H1 (cell line): ENCODE measurements at regions not wholly inside any gene's neighbourhood (a gene's known extent, or its start where the extent isn't known, plus 50 kb on each side); places are given as distances from the start of the nearest gene placed in this dataset.

Source experiments
- CTCF ChIA-PET: fragments of 300-600 bp; sonication (Branson Sonifier 250); formaldehyde crosslinking; loops from one replicate; lab custom pipeline; 2021; ENCODE audit not compliant: partially characterized antibody; lab: Charles Lee
- POLR2A ChIA-PET: fragments of 300-600 bp; sonication (Branson Sonifier 250); formaldehyde crosslinking; loops from one replicate; lab custom pipeline; 2021; ENCODE audit warnings: inconsistent platforms; ENCODE audit not compliant: partially characterized antibody; lab: Charles Lee
- DNase-seq, 2 experiments: peaks; one replicate each; pipeline versions ENCODE4 v3.0.0 to v3.0.0-alpha.2; 2010 to 2022; ENCODE audit warnings: low spot score in 2 of 2, low read depth in 1 of 2, mixed read lengths in 1 of 2
- FAIRE-seq: peaks from 2 replicates; lab custom pipeline; 2011; peaks lifted over from hg19 to GRCh38; lab: Jason Lieb, UNC
- H2AFZ ChIP-seq: 2 replicates; pipeline ENCODE4 v1.8.1; 2012; ENCODE audit warnings: low read length, inconsistent platforms
- H2AK5ac ChIP-seq: 2 replicates; pipeline ENCODE4 v1.6.1; 2013; ENCODE audit warnings: low read depth, low read length
- H2BK120ac ChIP-seq: replicated peaks from 2 replicates; pipeline ENCODE3; 2013; ENCODE audit warnings: low read depth, low read length, inconsistent platforms
- H2BK12ac ChIP-seq: 2 replicates; pipeline ENCODE4 v1.6.1; 2013; ENCODE audit warnings: low read depth, low read length
- H2BK15ac ChIP-seq: 2 replicates; pipeline ENCODE4 v1.6.1; 2013; ENCODE audit warnings: low read length
- H2BK20ac ChIP-seq: 2 replicates; pipeline ENCODE4 v1.6.1; 2013; ENCODE audit warnings: low read length
- H2BK5ac ChIP-seq: 2 replicates; pipeline ENCODE4 v1.6.1; 2013; ENCODE audit warnings: low read depth, low read length
- H3K14ac ChIP-seq: 2 replicates; pipeline ENCODE4 v1.6.1; 2013; ENCODE audit warnings: inconsistent platforms; ENCODE audit not compliant: insufficient read length
- H3K18ac ChIP-seq: 2 replicates; pipeline ENCODE4 v1.6.1; 2013; ENCODE audit warnings: low read length; ENCODE audit errors: extremely low read depth
- H3K23ac ChIP-seq: 2 replicates; pipeline ENCODE4 v1.6.1; 2013; ENCODE audit warnings: inconsistent platforms; ENCODE audit not compliant: insufficient read length
- H3K23me2 ChIP-seq: 2 replicates; pipeline ENCODE4 v1.6.1; 2013; ENCODE audit warnings: low read depth, low read length
- H3K27ac ChIP-seq: 2 replicates; pipeline ENCODE4 v1.6.1; 2011; ENCODE audit warnings: low read depth, low read length, inconsistent platforms
- H3K27me3 ChIP-seq, 4 experiments: replicated peaks in 1 of 4; 1 replicate in 1 of 4; 2 replicates in 3 of 4; pipeline versions ENCODE4 v1.6.1 to v1.8.1; 2011 to 2013; ENCODE audit warnings: low read length in 3 of 4, mild to moderate bottlenecking in 3 of 4, inconsistent platforms in 2 of 4, mixed read lengths in 2 of 4, moderate library complexity in 1 of 4; ENCODE audit not compliant: control insufficient read depth in 3 of 4, insufficient read depth in 3 of 4; ENCODE audit errors: extremely low read depth in 1 of 4
- H3K36me3 ChIP-seq, 4 experiments: 2 replicates each; pipeline versions ENCODE4 v1.6.1 to v1.8.1; 2011 to 2013; ENCODE audit warnings: mild to moderate bottlenecking in 4 of 4, low read length in 3 of 4, moderate library complexity in 2 of 4, control low read depth in 1 of 4, inconsistent platforms in 1 of 4; ENCODE audit not compliant: insufficient read depth in 4 of 4, control insufficient read depth in 2 of 4
- H3K4ac ChIP-seq: replicated peaks from 2 replicates; pipeline ENCODE3; 2013; ENCODE audit warnings: low read length, low read depth, mixed read lengths, inconsistent platforms; ENCODE audit not compliant: insufficient read length
- H3K4me1 ChIP-seq, 4 experiments: replicated peaks in 1 of 4; 1 replicate in 1 of 4; 2 replicates in 3 of 4; pipeline versions ENCODE4 v1.6.1 to v1.8.1; 2011 to 2013; ENCODE audit warnings: low read length in 3 of 4, inconsistent platforms in 2 of 4, mixed read lengths in 1 of 4; ENCODE audit not compliant: insufficient read depth in 4 of 4, control insufficient read depth in 3 of 4
- H3K4me2 ChIP-seq, 2 experiments: 2 replicates each; pipeline versions ENCODE4 v1.6.1 to v1.8.1; 2011 to 2013; ENCODE audit warnings: low read depth in 2 of 2, low read length in 2 of 2, control low read depth in 1 of 2, inconsistent platforms in 1 of 2, mild to moderate bottlenecking in 1 of 2; ENCODE audit not compliant: insufficient read depth in 1 of 2
- H3K4me3 ChIP-seq, 4 experiments: fragments of 200-600, 300-600 bp in 1 of 4; sonication (generic), shearing (Covaris generic), sonication (Bioruptor Twin) in 1 of 4; 2 replicates each; pipeline versions ENCODE4 v1.5.1 to v1.8.1; 2011 to 2016; ENCODE audit warnings: low read length in 4 of 4, low read depth in 3 of 4, control low read depth in 2 of 4, inconsistent platforms in 2 of 4, mild to moderate bottlenecking in 2 of 4, mixed read lengths in 1 of 4, moderate library complexity in 1 of 4; ENCODE audit not compliant: insufficient read depth in 2 of 4; ENCODE audit errors: extremely low read depth in 1 of 4
- H3K56ac ChIP-seq: replicated peaks from 2 replicates; pipeline ENCODE3; 2013; ENCODE audit warnings: low read depth, mild to moderate bottlenecking, mixed read lengths, low read length, inconsistent platforms; ENCODE audit not compliant: insufficient read length
- H3K79me1 ChIP-seq: 2 replicates; pipeline ENCODE4 v1.6.1; 2013; ENCODE audit warnings: low read depth, low read length, control low read depth
- H3K79me2 ChIP-seq, 2 experiments: 2 replicates each; pipeline versions ENCODE4 v1.6.1 to v1.8.1; 2012 to 2013; ENCODE audit warnings: low read length in 2 of 2, mild to moderate bottlenecking in 2 of 2, inconsistent platforms in 1 of 2; ENCODE audit not compliant: insufficient read depth in 2 of 2, control insufficient read depth in 1 of 2
- H3K9ac ChIP-seq, 4 experiments: replicated peaks in 1 of 4; 1 replicate in 1 of 4; 2 replicates in 3 of 4; pipeline versions ENCODE4 v1.6.1 to v1.8.1; 2011 to 2013; ENCODE audit warnings: low read depth in 3 of 4, low read length in 3 of 4, control low read depth in 2 of 4, mild to moderate bottlenecking in 2 of 4, moderate library complexity in 2 of 4, inconsistent platforms in 1 of 4; ENCODE audit errors: extremely low read depth in 1 of 4
- H3K9me3 ChIP-seq, 2 experiments: 2 replicates each; pipeline versions ENCODE4 v1.6.1 to v1.8.1; 2012 to 2013; ENCODE audit warnings: mild to moderate bottlenecking in 2 of 2, moderate library complexity in 2 of 2, control low read depth in 1 of 2, inconsistent platforms in 1 of 2, low read depth in 1 of 2, low read length in 1 of 2, mixed read lengths in 1 of 2; ENCODE audit not compliant: insufficient read depth in 2 of 2
- H4K20me1 ChIP-seq, 2 experiments: replicated peaks in 1 of 2; 2 replicates each; pipeline versions ENCODE3 to v1.8.1; 2011 to 2013; ENCODE audit warnings: inconsistent platforms in 2 of 2, low read length in 2 of 2, mild to moderate bottlenecking in 1 of 2; ENCODE audit not compliant: insufficient read depth in 2 of 2, control insufficient read depth in 1 of 2
- H4K5ac ChIP-seq: 2 replicates; pipeline ENCODE4 v1.6.1; 2013; ENCODE audit warnings: low read length, low read depth, mixed read lengths, inconsistent platforms; ENCODE audit not compliant: insufficient read length
- H4K8ac ChIP-seq: 2 replicates; pipeline ENCODE4 v1.8.0; 2013; ENCODE audit warnings: mild to moderate bottlenecking, moderate library complexity, low read length, inconsistent platforms; ENCODE audit not compliant: insufficient read depth; ENCODE audit errors: extremely low read depth
- H4K91ac ChIP-seq: replicated peaks from 2 replicates; pipeline ENCODE3; 2013; ENCODE audit warnings: low read length, mixed read lengths, inconsistent platforms; ENCODE audit not compliant: insufficient read length
- ASH2L ChIP-seq: fragments of 200-600, 300-600 bp; sonication (generic); IDR thresholded peaks from one replicate; pipeline ENCODE4 v1.7.1; 2017; ENCODE audit warnings: low read length
- BACH1 ChIP-seq: IDR thresholded peaks from 2 replicates; pipeline ENCODE4 v1.6.1; 2012; ENCODE audit warnings: low read length, improper control_type of control experiment
- CBX5 ChIP-seq: fragments of 300-800, 300-1000 bp; sonication (generic); IDR thresholded peaks from 2 replicates; pipeline ENCODE4 v1.7.1; 2016; ENCODE audit warnings: antibody characterized with exemption, low read length, low read depth
- CEBPB ChIP-seq: IDR thresholded peaks from 2 replicates; pipeline ENCODE4 v1.6.1; 2012; ENCODE audit warnings: low read depth, low read length
- CHD1 ChIP-seq: IDR thresholded peaks from 2 replicates; pipeline ENCODE4 v1.6.1; 2012; ENCODE audit warnings: low read depth, low read length, improper control_type of control experiment
- EP300 ChIP-seq, 2 experiments: IDR thresholded peaks; 1 replicate in 1 of 2; 2 replicates in 1 of 2; pipeline ENCODE4 v1.6.1; 2011 to 2012; ENCODE audit warnings: low read depth in 2 of 2, low read length in 2 of 2, mild to moderate bottlenecking in 2 of 2, borderline replicate concordance in 1 of 2, inconsistent platforms in 1 of 2, moderate library complexity in 1 of 2
- HDAC2 ChIP-seq, 2 experiments: fragments of 300-600 bp in 1 of 2; sonication (generic) in 1 of 2; IDR thresholded peaks; 2 replicates each; pipeline ENCODE4 v1.6.1; 2011 to 2012; ENCODE audit warnings: low read depth in 2 of 2, low read length in 2 of 2, mild to moderate bottlenecking in 2 of 2, moderate library complexity in 2 of 2, borderline replicate concordance in 1 of 2, inconsistent platforms in 1 of 2
- JUND ChIP-seq: IDR thresholded peaks from 2 replicates; pipeline ENCODE4 v1.6.1; 2011; ENCODE audit warnings: mild to moderate bottlenecking, improper control_type of control experiment, low read length
- RNF2 ChIP-seq: fragments of 200-900, 300-1000 bp; sonication (generic); IDR thresholded peaks from 2 replicates; pipeline ENCODE4 v1.7.1; 2016; ENCODE audit warnings: borderline replicate concordance, low read depth, mild to moderate bottlenecking, antibody characterized with exemption, low read length; ENCODE audit not compliant: poor library complexity, severe bottlenecking; ENCODE audit errors: missing control alignments
- WGBS, 2 experiments: shearing (Covaris generic) in 1 of 2; methylation state at CpG; one replicate each; pipeline versions ENCODE4 v1.1.6 to v1.1.7; 2013 to 2015; ENCODE audit warnings: low lambda C conversion rate in 2 of 2, mixed read lengths in 2 of 2, inconsistent platforms in 1 of 2, low coverage in 1 of 2, missing lambda C conversion rate in 1 of 2; ENCODE audit not compliant: insufficient replicate concordance in 2 of 2, insufficient coverage in 1 of 2, insufficient read length in 1 of 2; ENCODE audit errors: extremely low coverage in 1 of 2, missing lambda C conversion rate in 1 of 2; 5-methylcytosine and 5-hydroxymethylcytosine counted together

DNA sequence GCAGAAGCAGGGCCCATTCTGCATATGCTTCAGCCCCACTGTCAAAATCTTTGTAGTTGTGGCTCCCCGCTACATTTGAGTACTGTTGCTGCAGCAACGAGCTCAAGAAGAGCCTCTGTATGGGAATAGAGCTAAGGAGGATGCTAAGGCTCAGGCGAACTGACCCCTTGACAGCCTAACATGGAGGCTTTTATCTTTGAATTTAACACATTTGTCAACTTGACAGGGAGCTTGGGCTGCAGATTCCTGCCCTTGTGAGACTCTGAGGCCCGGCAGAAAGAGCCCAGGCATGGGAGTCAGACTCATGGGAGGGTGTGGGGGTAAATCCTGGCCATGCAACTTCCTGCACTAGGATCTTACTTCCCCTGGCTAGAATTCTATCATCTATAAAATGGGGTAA is 278.7 kb upstream of the CITED2 start:
- Histone ChIP-seq H3K56ac (no peak overlapping the region), H2BK15ac (no peak overlapping the region), H3K79me2 (no peaks in the 10 kb centered on the region), H3K4ac (no peak overlapping the region), H2BK5ac (no peak overlapping the region), H4K20me1 (no peaks in the 10 kb centered on the region), H2BK20ac (no peak overlapping the region), H2BK120ac (no peak overlapping the region), H3K27me3 (no peaks in the 10 kb centered on the region), H4K5ac (no peak overlapping the region), H3K36me3 (no peaks in the 10 kb centered on the region), H2BK12ac (no peak overlapping the region), H3K9me3 (no peaks in the 10 kb centered on the region), H3K14ac (no peak overlapping the region), H2AFZ (no peak overlapping the region), H4K91ac (no peak overlapping the region), H3K27ac (no peak overlapping the region), H3K23me2 (no peaks in the 10 kb centered on the region), H3K18ac (no peak overlapping the region), H3K9ac (no peak overlapping the region), H3K4me1 (peaks cover 0 to 9% (median 6%) of the 10 kb centered on the region in 4 experiments; a peak in 5 of 7 replicates), H3K23ac (no peak overlapping the region), H3K4me2 (no peak overlapping the region), H2AK5ac (no peak overlapping the region), H3K4me3 (no peak overlapping the region), H3K79me1 (no peaks in the 10 kb centered on the region), H4K8ac (no peak overlapping the region)
- ChIA-PET POLR2A (no interaction called here), CTCF (no interaction called here)
- no peak for TF ChIP-seq EP300 (IDR thresholded peaks at IDR 0.05; ENCODE audit: borderline replicate concordance in 1 of 2, low read depth in 2 of 2, low read length in 2 of 2)
- no peak for TF ChIP-seq CBX5
- TF ChIP-seq CHD1 = no peak
- no peak for TF ChIP-seq BACH1
- TF ChIP-seq CEBPB = no peak
- TF ChIP-seq RNF2 = no peak
- no peak for TF ChIP-seq HDAC2 (IDR thresholded peaks at IDR 0.05; ENCODE audit: borderline replicate concordance in 1 of 2, low read depth in 2 of 2, low read length in 2 of 2)
- no peak for TF ChIP-seq JUND
- TF ChIP-seq ASH2L = no peak
- DNase-seq = no peak
- FAIRE-seq = no peak
- WGBS, 2 experiments = 86% methylated on average over 4 of the region's 4 CpGs; no CpG with 5 or more reads in 1 of the 2 experiments
